ENCODE measurements at regions not wholly inside any gene's neighbourhood (a gene's known extent, or its start where the extent isn't known, plus 50 kb on each side); places are given as distances from the start of the nearest gene placed in this dataset.
"Not testable (repeated sequence)": the region's sequence is repeated elsewhere in the genome, so short reads cannot be mapped to it uniquely, and the experiment has no call there.

DNA sequence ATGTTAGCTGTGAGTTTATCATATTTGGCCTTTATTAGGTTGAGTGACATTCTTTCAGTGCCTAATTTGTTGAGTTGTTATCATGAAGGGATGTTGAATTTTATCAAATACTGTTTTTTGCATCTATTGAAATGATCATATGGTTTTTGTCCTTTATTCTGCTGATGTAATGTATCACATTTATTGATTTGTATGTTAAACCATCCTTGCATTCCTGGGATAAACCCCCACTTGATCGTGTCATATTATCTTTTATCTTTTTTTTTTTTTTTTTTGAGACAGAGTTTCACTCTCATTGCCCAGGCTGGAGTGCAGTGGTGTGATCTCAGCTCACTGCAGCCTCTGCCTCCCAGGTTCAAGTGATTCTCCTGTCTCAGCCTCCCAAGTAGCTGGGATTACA lies 51.9 kb upstream of the MFGE8 start:
- DNase-seq (ENCODE audit: low read depth in 2 of 2) = not testable (repeated sequence)

DNA sequence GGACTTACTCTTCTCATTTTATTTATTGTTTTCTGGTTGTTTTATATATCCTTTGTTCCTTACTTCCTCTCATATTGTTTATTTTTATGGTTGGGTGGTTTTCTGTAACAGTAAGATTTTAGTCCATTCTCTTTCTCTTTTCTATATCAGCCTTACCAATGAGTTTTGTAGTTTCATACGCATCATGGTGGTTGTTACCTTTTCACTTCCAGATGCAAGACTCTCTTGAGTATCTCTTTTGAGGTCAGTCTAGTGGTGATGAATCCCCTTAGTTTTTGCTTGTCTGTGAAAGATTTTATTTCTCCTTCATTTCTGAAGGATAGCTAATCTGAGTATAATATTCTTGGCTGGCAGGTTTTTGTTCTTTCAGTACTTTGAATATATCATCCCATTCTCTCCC lies 57.1 kb upstream of the MFGE8 start:
- no peak for DNase-seq (ENCODE audit: low read depth in 2 of 2)

DNA sequence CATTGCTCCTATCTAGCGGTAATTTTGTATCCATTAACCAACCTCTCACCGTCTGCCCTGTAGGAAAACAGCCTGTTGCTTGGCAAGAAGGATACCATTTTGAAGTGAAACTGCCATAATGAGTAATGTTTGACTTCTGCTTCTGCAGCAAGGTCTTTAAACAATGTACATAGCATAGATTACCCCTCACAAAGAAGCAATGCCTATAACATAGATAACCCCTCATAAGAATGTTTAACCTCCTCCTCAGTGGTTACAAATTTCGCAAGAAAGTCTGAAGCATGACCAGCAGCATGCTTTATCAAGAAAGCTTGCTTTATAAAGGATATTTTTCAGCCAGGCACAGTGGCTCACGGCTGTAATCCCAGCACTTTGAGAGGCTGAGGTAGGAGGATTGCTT lies 61.2 kb upstream of the MFGE8 start:
- no peak for DNase-seq (ENCODE audit: low read depth in 2 of 2)

DNA sequence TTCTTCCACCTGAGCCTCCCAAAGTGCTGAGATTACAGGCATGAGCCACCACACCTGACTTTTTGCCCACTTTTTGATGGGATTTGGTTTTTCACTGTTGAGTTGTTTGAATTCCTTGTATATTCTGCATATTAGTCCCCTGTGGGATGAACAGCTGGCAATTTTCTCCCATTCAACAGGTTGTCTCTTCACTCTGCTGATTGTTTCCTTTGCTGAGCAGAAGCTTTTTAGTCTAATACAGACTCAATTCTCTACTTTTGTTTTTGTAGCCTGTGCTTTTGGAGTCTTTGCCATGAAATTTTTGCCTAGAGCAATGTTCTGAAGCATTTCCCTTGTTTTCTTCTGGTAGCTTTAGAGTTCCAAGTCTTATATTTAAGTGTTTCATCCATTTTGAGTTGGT lies 62.7 kb upstream of the MFGE8 start:
- no peak for DNase-seq (ENCODE audit: low read depth in 2 of 2)

DNA sequence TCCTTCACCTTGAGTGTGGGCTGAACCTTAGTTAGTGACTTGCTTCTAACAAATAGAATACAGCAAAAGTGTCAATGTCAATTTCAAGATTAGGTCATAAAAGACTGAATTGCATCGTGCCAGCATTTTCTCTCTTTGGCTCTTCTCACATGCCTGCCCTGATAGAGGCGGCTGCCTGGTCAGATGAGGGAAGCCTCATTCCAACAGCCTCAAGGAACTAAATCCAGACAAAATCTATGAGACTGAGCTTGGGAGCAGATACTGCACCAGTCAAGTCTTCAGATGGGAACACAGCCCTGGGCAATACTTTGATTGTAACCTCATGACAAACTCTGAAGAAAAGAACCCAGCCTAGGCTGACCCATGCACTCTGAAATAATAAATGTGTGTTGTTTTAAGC lies 63.5 kb upstream of the MFGE8 start:
- DNase-seq (ENCODE audit: low read depth in 2 of 2) = no peak

DNA sequence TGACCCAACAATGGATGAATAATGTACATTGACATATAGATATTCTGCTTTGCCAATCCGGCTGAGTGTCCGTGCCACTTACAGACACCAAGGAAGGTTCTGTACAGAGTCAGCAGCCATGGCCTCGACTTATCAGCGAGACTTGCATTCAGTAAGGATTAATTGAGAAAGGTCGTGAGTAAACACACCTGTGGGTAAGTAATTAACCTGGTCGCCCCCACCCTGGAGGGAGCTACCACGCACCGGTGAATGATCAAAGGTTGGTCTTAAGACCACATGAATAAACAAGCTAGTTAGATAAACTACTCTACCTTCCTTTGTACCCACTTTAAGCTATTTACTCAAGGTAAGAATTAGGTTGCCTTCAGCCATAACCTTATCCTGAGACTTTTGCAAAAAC lies 66.5 kb upstream of the MFGE8 start:
- DNase-seq (ENCODE audit: low read depth in 2 of 2) = no peak

DNA sequence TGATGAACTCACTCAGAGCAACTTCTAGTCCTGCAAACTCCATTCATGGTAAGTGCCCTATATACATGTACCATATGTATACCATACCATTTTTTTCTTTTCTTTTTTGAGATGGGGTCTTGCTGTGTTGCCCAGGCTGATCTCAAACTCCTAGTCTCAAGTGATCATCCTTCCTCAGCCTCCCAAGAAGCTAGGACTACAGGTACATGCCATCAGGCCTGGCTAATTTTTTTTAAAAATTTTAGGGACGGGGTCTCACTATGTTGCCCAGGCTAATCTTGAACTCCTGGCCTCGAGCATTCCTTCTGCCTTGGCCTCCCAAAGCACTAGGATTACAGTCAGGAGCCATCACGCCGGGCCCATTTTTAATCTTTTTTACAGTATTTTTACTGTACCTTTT lies 67.3 kb upstream of the MFGE8 start:
- DNase-seq (ENCODE audit: low read depth in 2 of 2) = no peak

DNA sequence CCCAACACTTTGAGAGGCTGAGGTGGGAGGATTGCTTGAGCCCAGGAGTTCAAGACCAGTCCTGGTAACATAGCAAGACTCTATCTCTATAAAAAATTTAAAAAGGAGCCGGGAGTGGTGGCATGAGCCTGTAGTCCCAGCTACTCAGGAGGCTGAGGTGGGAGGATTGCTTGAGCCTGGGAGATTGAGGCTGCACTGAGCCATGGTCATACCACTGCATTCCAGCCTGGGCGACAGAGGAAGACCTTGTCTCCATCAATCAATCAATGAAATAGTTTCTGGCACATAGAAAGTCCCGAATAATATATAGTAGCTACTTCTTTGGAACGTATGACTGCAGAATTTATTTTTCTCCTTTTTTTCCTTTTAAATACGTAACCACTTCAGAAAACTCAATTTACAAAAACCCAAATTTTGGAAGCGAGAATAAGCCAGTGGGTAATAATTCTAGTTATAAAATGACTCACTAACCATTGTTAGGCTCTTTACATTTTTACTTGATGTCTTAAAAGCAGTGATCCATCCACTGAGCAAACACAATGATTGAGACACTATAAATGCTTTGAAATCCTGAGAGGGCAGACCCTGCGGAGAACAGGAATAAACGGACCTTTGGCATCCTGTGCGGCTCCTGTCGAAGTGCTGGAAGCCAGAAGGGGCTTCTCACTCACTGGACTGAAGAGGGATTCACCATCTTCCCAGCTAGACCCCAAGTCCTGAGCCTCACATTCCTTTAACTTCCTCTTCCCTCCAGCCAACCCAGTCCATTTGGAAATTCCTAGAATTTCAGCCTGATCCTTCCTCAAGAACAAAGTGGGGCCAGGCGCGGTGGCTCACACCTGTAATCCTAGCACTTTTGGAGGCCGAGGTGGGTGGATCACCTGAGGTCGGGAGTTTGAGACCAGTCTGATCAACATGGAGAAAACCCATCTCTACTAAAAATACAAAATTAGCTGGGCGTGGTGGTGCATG lies 68.4 kb upstream of the MFGE8 start:
- no peak for DNase-seq (ENCODE audit: low read depth in 2 of 2)

DNA sequence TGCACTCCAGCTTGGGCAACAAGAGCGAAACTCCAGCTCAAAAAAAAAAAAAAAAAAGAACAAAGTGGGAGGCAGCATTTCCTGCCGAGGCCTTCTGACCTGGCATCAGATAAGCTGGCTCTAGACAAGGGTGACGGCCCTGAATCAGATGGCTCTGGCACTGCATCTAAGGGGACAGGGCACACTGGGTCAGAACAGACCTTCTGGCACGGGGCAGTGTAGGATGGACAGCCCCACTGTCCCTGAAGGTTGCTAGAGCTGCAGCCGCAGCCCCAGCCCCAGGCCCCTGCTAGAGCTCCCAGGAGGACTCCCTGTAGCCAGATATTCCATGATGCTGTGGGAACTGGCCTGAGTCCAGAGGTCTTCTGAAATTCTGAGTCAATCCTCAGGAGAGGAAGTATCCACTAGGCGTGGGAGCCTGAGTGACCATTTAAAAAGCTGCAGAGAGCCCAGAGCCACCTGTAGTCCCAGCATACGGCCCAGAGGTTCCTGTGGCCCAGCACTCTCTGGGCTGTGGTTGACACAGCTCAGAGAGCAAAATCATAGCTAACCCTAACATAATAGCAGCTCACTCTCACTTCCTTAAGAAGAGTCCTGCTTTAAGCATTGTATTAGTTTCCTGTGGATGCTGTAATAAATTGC lies 69.2 kb upstream of the MFGE8 start:
- no peak for DNase-seq (ENCODE audit: low read depth in 2 of 2)

DNA sequence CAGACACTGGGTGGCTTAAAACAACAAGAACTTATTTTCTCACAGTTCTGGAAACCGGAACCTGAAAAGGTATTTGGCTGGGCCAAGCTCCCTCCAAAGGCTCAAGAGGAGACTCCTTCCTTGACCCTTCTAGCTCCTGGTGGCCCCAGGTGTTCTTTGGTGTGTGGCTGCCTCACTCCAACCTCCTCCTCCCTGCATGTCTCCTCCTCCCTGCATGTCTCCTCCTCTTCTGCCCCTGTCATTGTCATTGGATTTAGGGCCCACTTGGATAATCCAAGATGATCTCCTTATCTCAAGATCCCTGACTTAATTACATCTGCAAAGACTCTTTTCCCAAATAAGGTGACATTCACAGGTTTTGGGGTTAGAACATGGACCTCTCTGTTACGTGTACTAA lies 69.8 kb upstream of the MFGE8 start:
- no peak for DNase-seq (ENCODE audit: low read depth in 2 of 2)

DNA sequence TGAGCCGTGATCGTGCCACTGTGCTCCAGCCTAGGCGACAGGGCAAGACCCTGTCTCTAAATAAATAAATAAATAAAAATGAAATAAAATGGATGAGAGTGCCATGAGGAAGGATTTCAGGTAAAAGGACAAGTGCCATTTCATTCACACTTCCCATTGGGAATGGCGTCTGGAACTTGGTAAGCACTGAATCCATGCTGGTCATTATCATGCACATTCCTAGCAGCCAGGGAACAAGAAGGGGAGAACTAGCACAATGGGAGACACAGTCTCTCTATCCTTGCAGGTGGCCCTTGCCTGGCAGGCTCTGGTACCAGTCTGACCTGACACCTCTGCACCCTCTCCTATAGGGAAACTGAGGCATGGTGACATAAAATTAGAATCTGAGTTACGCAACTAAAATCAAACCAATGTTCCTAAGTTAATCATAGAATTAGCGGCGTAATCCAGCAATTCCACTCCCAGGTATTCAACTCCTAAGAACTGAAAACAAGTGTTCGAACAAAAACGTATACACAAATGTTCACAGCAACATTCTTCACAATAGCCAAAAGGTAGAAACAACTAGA lies 70.8 kb upstream of the MFGE8 start:
- no peak for DNase-seq (ENCODE audit: low read depth in 2 of 2)

DNA sequence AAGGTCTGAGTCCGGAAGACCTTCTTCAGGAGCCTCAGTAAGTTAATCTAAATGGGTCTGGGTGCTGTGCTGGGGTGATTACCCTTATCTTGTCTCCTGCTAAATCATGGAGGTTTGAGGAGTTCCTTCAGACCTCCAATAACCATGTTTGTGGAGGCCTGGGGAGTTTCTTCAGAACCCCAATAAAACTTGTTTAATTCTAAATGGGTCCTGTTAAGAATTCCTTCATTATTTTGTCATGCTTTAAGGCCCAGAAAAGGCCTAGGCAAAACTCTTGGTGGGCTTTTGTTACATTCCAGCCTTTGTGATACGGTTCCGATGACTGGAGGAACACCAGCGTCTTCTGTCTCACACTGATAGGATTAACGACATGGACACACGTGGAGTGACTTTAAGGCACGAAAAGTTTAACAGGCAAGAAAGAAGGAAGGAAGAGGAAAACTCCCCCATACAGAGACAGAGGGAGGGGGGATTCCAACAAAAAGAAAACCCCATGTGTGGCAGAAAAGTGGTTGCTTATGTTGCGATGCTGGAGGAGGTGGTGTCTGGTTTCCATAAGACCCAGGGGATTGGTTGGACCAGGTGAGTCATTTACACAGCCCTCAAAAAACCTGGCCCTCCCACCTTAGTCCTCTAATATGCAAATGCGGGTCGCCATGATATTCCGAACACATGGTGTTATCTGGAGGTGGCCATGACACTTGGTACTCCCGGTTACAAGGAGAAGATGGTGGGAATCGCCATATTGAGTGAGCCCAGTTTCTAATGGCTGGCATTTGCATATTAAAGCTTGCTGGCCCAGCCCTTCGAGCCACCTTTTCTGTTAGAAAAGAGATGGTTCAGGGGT lies 72.6 kb upstream of the MFGE8 start:
- DNase-seq (ENCODE audit: low read depth in 2 of 2) = no peak

DNA sequence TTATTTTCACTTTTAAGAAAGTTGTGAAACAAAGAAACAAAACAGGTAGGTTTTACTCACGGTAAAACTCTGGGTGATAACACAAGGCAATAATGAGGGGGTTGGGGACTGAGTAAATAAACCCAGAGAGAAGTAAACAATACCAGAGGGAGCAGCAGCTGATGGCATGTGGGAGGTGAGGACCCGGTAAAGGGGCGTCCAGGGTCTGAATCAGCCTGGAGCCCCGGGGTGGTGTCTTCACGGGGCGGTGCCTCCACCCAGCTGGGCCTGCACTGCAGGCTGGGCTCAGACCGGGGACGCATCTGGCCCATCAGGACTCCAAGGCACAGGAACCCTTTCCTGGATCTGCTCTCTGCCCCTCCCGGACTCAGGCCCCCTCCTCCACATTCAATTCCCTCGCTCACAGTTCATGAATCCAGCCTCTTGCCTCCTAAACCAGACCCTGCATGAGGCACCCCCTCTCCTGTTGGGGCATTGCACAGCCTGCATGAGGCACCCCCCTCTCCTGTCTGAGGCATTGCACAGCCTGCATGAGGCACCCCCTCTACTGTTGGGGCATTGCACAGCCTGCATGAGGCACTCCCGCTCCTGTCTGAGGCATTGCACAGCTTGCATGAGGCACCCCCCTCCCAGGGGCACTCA lies 73.9 kb upstream of the MFGE8 start:
- no peak for DNase-seq (ENCODE audit: low read depth in 2 of 2)

DNA sequence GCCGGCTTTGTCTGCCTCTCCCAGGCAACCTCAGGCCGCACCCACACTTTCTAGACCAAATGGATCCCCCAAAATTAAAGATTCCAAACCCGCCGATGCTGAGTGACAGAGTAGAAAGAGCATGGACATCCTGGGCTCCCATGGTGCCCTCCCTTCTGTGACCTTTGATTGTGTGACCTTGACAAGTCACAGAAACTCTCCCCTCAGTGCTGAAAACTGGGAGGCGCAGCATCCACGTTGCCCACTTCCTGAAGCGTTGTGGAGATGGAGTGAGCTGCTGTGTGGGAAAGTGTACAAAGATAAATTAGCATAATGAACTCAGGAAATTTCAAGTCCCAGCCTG lies 74.4 kb upstream of the MFGE8 start:
- no peak for DNase-seq (ENCODE audit: low read depth in 2 of 2)

DNA sequence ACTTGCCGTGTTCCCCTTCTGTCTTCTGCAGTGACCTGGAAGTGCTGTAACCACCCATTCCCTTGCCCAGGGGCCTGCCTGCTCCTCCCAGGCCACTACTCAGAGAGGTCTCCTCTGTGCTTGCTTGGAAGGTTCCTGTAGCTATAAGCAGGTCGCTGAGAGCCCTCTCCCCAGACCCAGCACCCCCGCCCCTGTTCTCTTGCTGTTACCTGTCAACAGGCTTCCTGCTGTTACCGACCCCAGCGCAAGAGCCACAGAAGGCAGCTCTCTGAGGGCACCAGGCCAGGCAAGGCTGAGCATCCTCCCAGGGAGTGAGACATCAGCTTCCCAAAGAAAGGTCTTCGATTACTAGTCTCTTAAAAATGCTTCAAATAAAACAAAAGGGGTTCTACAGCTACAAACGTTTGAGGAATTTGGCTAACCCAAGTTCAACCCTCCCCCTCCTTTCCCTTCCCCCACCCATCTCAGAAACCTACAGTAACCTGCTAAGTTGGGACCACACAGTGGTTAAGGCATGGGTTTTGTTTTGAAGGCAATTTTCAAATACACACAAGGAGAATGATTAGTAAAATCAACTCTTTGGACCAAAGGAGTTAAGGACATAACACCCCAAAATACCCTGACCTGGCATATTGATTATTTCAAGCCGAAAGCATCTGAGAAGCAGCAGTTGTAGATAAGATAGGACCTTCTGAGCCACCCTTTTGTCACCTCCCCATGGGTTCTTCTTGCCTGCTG lies 74.9 kb upstream of the MFGE8 start:
- DNase-seq (ENCODE audit: low read depth in 2 of 2) = no peak

DNA sequence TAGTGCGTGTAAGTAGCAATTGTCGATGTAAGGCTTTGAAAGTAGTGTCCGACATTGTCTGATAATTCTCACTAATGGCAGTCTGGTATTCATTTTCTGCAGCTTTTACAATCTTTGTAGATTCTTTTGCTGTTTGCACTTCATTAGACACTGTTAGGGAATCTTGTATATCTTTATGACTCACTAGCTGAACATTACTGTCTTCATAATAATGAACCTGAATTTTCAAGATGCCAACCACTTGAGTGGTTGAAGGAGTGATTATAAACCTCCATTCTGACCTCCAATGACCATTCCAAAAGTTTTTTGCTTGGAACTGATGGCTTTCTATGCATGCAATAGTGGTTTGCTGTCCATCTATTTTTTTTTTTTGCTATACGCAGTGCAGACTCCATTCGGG lies 76.4 kb upstream of the MFGE8 start:
- no peak for DNase-seq (ENCODE audit: low read depth in 2 of 2)

DNA sequence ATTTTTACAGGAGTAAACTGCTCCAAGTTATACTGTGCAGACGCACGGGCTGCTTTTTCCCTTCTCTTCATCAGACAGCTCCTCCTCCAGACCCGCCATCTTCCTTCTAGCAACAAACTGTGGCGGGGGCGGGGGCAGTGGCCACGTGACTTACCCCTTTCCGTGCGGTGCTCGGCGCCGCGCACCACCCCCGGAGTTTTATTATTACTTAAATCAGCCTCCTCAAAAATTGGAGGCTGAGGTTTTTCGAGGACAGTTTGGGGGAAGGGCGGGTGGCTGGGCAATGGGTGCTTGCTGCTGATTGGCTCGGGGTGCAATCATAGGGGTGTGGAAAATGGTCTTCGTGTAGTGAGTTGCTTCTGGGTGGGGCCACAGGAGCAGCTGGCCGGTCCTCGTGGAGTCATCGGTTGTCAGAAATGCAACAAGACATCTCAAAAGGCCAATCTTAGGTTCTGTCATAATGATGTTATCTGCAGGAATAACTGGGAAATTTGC lies 77.1 kb upstream of the MFGE8 start:
- no peak for DNase-seq (ENCODE audit: low read depth in 2 of 2)

DNA sequence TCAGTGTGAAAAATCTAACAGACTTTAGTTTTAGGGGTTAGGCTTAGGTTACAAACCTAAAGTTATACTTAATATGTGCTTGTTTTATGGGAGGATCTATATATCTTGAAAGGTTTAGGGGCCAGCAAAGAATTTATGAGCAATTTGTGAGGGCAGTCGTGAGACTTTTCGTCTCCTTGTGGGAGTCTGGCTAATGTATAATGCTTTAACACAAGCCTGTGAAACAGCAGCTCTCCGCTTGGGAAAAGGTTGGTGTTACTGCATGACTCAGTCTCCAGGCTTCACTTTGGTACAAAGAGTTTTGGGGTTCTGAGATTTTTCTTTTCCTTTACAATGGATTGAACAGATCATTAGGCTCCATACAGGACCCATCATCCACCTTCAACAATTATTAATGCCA lies 79.0 kb upstream of the MFGE8 start:
- no peak for DNase-seq (ENCODE audit: low read depth in 2 of 2)

DNA sequence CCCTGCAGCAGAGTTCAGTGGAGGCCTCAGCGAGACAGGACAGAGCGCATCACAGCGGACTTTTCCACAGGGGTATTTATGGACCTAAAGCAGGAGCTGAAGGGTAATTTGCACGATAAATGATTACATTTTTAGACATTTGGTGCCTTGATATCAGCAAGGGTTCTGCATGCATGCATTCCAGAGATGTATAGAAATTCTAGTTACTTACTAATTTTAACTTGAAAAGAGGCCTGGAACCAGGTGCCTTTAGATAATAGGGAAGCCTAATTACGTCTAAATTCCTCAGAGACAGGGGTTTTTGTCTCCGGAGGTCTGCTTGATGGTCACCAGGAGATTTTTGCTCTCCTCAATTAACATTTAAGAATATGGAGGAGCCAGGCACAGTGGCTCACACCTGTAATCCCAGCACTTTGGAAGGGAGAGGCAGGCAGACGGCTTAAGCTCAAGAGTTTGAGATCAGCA lies 79.8 kb upstream of the MFGE8 start:
- no peak for DNase-seq (ENCODE audit: low read depth in 2 of 2)

DNA sequence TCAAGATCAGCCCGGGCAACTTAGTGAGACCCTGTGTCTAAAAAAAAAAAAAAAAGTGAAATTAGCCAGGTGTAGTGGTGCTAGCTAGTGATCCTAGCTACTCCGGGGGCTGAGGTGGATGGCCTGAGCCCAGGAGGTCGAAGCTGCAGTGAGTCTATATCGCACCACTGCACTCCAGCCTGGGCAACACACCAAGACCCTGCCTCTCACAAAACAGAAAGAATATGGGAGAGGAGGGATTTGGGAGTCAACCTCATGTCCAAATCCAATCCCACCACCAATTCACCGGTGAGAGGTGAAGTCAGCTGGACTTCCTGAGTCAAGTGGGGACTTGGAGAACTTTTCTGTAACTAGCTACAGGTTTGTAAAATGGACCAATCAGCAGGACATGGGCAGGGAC lies 80.5 kb upstream of the MFGE8 start:
- DNase-seq (ENCODE audit: low read depth in 2 of 2) = no peak

DNA sequence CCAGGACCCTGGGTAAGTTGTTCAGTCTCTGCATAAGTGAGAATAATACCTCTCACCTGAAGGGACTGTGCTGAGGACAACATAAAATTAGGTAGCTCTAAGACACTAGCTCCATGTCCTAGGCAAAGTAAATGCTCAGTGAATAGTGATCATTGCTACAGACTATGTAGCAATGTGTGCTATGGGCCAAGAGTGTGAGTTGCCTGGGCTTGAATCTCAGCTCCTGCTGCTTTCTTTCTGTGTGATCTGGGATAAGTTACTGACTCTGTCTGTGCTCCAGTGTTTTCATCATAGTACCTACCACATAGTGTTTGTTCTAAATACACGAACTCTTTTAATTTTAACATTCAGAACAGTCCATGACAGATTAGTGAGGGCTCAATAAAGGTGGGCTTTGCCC lies 81.1 kb upstream of the MFGE8 start:
- DNase-seq (ENCODE audit: low read depth in 2 of 2) = no peak
